Esophagus squamous epithelium (tissue), 5 donors: ENCODE measurements at regions not wholly inside any gene's neighbourhood (a gene's known extent, or its start where the extent isn't known, plus 50 kb on each side); places are given as distances from the start of the nearest gene placed in this dataset.

Experiments used
- DNase-seq: peaks from one replicate; lab custom pipeline; 2025; lab: John Stamatoyannopoulos, UW
- H3K27ac ChIP-seq, 4 donors: fragments of 200-600 bp; sonication (generic); one replicate each; pipeline ENCODE4 v1.5.1; 2016 to 2019; ENCODE audit warnings: mild to moderate bottlenecking in 1 of 4
- H3K27me3 ChIP-seq, 4 donors: fragments of 200-600 bp; sonication (generic); 1 replicate in 3 of 4; 2 replicates in 1 of 4; pipeline versions ENCODE4 v1.5.1 to v1.6.0; 2017 to 2021; ENCODE audit warnings: antibody characterized with exemption in 1 of 4
- H3K36me3 ChIP-seq, 3 donors: fragments of 200-600 bp; sonication (generic); one replicate each; pipeline ENCODE4 v1.5.1; 2016 to 2019
- H3K4me1 ChIP-seq, 3 donors: fragments of 200-600 bp; sonication (generic); one replicate each; pipeline ENCODE4 v1.5.1; 2017 to 2019
- H3K4me3 ChIP-seq, 4 donors: fragments of 200-600 bp; sonication (generic); 1 replicate in 3 of 4; 2 replicates in 1 of 4; pipeline ENCODE4 v1.5.1; 2016 to 2019; ENCODE audit warnings: mild to moderate bottlenecking in 2 of 4, moderate library complexity in 1 of 4
- H3K9me3 ChIP-seq, 3 donors: fragments of 200-600 bp; sonication (generic); one replicate each; pipeline ENCODE4 v1.5.1; 2016 to 2019
- POLR2A ChIP-seq, 4 donors: fragments of 450-650 bp; IDR thresholded peaks; one replicate each; pipeline ENCODE4 v1.6.1; 2017; ENCODE audit warnings: antibody characterized with exemption in 4 of 4, mild to moderate bottlenecking in 4 of 4, moderate library complexity in 3 of 4
- WGBS, 2 donors: methylation state at CpG; one replicate each; pipeline ENCODE4 v1.1.5; 2018; 5-methylcytosine and 5-hydroxymethylcytosine counted together
- intact Hi-C: fragments of 100-400 bp; cut with DNase I; formaldehyde crosslinking; loops from one replicate; pipeline ENCODE4 v1.15.0; 2022
- TF ChIP-seq, protein P1 (sequence below), 6 experiments: fragments of 450-650 bp in 4 of 6; fragments of 200-600 bp in 2 of 6; sonication (generic) in 2 of 6; IDR thresholded peaks; one replicate each; pipeline ENCODE4 v1.5.1; 2016 to 2019; ENCODE audit warnings: antibody characterized with exemption in 6 of 6, mild to moderate bottlenecking in 4 of 6, moderate library complexity in 4 of 6
- donor health status: DM: yes; HTN: yes; CAD: no.

GRCh38 chr9:120156376-120156775 is 423.6 kb downstream of the CDK5RAP2 start:
- Histone ChIP-seq H3K4me3 (no peak overlapping the region), H3K4me1 (peaks cover 0 to 6% (median 0%) of the 10 kb centered on the region in 3 donors), H3K36me3 (no peaks in the 10 kb centered on the region), H3K27me3 (no peaks in the 10 kb centered on the region), H3K9me3 (no peaks in the 10 kb centered on the region), H3K27ac (no peak overlapping the region)
- TF ChIP-seq, protein P1, sequence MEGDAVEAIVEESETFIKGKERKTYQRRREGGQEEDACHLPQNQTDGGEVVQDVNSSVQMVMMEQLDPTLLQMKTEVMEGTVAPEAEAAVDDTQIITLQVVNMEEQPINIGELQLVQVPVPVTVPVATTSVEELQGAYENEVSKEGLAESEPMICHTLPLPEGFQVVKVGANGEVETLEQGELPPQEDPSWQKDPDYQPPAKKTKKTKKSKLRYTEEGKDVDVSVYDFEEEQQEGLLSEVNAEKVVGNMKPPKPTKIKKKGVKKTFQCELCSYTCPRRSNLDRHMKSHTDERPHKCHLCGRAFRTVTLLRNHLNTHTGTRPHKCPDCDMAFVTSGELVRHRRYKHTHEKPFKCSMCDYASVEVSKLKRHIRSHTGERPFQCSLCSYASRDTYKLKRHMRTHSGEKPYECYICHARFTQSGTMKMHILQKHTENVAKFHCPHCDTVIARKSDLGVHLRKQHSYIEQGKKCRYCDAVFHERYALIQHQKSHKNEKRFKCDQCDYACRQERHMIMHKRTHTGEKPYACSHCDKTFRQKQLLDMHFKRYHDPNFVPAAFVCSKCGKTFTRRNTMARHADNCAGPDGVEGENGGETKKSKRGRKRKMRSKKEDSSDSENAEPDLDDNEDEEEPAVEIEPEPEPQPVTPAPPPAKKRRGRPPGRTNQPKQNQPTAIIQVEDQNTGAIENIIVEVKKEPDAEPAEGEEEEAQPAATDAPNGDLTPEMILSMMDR (IDR thresholded peaks at IDR 0.05): no peak
- no peak for TF ChIP-seq POLR2A (IDR thresholded peaks at IDR 0.05)
- DNase-seq: no peak
- 69 to 89% methylated on average over 7 of the region's 8 CpGs for WGBS, 2 donors
- intact Hi-C loops: no loop called here

DNA sequence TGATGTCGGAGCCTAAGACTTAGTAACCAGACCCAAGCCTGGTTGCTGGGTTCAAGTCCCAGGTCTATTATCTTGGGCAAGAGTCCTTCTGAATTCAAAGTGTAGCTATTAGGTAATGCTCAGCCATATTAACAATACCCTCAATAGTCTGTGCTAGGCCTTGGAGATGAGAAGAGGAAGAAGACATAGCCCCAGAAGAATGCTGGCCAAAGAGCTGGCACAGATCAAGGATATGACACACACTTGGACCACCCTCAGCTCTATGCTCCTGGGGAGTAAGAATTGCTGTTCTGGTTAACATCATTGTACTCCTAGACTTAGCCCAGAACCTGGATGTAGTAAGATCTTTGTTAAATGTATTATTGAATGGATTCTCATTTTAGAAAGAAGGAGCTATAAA is 426.7 kb downstream of the CDK5RAP2 start:
- Histone ChIP-seq H3K27ac (no peak overlapping the region), H3K27me3 (no peaks in the 10 kb centered on the region), H3K4me1 (peaks cover 0 to 6% (median 0%) of the 10 kb centered on the region in 3 donors), H3K36me3 (no peaks in the 10 kb centered on the region), H3K4me3 (no peak overlapping the region), H3K9me3 (no peaks in the 10 kb centered on the region)
- 73 to 79% methylated on average over 1 of the region's 1 CpG for WGBS, 2 donors
- no peak for TF ChIP-seq POLR2A (IDR thresholded peaks at IDR 0.05)
- TF ChIP-seq, protein P1 (IDR thresholded peaks at IDR 0.05): no peak
- intact Hi-C loops: no loop called here
- DNase-seq: no peak

DNA sequence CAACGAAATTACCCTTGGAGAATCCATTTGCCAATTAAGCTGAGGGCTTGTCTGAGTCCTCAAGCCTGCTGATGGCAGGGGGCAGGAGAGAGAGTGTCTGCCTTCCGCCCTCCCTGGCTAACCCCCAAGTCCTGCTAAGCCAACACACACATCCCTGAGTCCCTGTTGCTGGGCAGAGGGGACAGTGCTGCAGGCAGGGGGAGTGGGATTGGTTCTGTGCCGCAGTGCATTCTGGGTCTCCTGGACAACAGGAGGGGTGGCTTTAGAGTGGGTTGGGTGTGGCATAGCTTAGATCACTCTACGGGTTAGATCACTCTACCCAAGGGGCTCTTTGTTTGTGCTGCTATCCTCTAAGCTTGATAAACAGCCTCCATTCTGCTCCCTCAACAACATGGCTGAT is 427.7 kb downstream of the CDK5RAP2 start:
- TF ChIP-seq POLR2A (IDR thresholded peaks at IDR 0.05): no peak
- TF ChIP-seq, protein P1 (IDR thresholded peaks at IDR 0.05): no peak

DNA sequence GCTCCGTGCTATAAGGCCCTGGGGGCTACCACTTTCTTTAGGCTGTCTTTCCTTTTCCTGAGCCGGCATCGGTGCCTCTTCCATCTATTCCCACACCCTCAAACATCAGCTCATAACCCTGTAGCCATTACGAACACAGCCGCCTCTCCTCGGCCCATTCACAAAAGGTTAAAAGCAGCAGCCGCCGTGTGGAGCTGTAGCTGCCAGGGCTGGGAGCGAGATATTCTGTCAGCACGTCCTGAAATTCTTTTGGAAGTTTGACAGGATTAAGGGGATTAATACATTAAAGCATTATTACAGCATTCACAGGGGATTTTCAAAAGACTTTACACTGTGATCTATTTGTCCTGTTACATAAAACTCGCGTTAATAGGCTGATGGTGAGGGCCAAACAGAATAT is 428.2 kb downstream of the CDK5RAP2 start:
- H3K27me3 ChIP-seq: no peaks in the 10 kb centered on the region
- DNase-seq: no peak
- H3K27ac ChIP-seq: no peak overlapping the region
- no peak for TF ChIP-seq POLR2A (IDR thresholded peaks at IDR 0.05)
- TF ChIP-seq, protein P1 (IDR thresholded peaks at IDR 0.05): no peak
- no peaks in the 10 kb centered on the region for H3K36me3 ChIP-seq
- H3K4me3 ChIP-seq: no peak overlapping the region
- intact Hi-C loops: no loop called here
- H3K4me1 ChIP-seq: peaks cover 0 to 6% (median 0%) of the 10 kb centered on the region in 3 donors
- H3K9me3 ChIP-seq: no peaks in the 10 kb centered on the region
- 25 to 33% methylated on average over 12 of the region's 12 CpGs for WGBS, 2 donors

More for the DNA sequence above, 427.7 kb downstream of the CDK5RAP2 start:
- no peak for DNase-seq
- intact Hi-C loops: no loop called here
- Histone ChIP-seq H3K4me3 (no peak overlapping the region), H3K27me3 (no peaks in the 10 kb centered on the region), H3K27ac (no peak overlapping the region), H3K4me1 (peaks cover 0 to 6% (median 0%) of the 10 kb centered on the region in 3 donors), H3K9me3 (no peaks in the 10 kb centered on the region), H3K36me3 (no peaks in the 10 kb centered on the region)
- WGBS, 2 donors: 33 to 60% methylated on average over 1 to 3 of the region's 4 CpGs

GRCh38 chr9:120151149-120151548 is 428.8 kb downstream of the CDK5RAP2 start:
- WGBS, 2 donors: 78 to 81% methylated on average over 3 of the region's 3 CpGs
- Histone ChIP-seq H3K4me1 (peaks cover 0 to 6% (median 0%) of the 10 kb centered on the region in 3 donors), H3K36me3 (no peaks in the 10 kb centered on the region), H3K4me3 (no peak overlapping the region), H3K27me3 (no peaks in the 10 kb centered on the region), H3K27ac (no peak overlapping the region), H3K9me3 (no peaks in the 10 kb centered on the region)
- no peak for DNase-seq
- intact Hi-C loops: no loop called here
- TF ChIP-seq, protein P1 (IDR thresholded peaks at IDR 0.05): no peak
- TF ChIP-seq POLR2A (IDR thresholded peaks at IDR 0.05): no peak
